Inferior parietal cortex (tissue), 1 donor: ENCODE measurements at regions not wholly inside any gene's neighbourhood (a gene's known extent, or its start where the extent isn't known, plus 50 kb on each side); places are given as distances from the start of the nearest gene placed in this dataset.
"Not testable (repeated sequence)": the region's sequence is repeated elsewhere in the genome, so short reads cannot be mapped to it uniquely, and the experiment has no call there.

Source experiments
- DNase-seq: peaks from one replicate; pipeline ENCODE4 v3.0.0-alpha.2; 2016; ENCODE audit errors: extremely low spot score

DNA sequence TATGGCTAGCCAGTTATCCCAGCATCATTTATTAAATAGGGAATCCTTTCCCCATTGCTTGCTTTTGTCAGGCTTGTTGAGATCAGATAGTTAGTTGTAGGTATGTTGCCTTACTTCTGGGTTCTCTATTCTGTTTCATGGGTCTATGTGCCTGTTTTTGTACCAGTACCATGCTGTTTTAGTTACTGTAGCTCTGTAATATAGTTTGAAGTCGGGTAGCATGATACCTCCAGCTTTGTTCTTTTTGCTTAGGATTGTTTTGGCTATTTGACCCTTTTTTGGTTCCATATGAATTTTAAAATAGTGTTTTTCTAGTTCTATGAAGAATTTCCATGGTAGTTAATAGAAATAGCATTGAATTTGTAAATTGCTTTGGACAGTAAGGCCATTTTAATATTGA is 300.5 kb downstream of the PTGER3 start:
- not testable (repeated sequence) for DNase-seq

DNA sequence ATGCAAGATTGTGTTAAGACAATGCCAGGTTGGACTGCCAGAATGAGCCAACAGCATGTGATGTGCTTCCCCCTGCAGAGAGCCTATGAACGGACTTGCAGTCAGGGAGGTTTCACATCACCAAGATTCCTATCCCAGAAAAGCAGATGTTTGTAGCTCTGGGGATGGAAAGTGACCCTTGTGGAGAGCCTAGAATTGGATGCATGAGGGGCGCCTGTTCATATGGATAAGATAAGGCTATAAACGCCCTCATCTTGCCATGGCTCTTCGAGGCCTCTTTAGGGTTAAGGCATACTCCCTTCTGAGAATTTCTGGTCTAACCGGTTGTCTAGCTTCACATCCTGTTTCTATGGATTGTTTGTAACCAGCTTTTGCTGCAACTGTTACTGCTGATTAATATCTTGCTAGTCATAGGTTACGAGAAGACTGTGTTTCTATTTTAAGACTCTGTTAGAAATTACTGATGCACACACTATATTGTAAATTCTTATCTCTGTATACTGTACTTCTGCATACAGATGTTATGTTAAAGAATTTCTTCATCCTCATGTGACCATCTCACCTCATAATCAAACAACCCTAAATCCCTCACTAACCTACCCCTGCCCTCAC is 295.8 kb downstream of the PTGER3 start:
- peak; percentile 1 for DNase-seq

DNA sequence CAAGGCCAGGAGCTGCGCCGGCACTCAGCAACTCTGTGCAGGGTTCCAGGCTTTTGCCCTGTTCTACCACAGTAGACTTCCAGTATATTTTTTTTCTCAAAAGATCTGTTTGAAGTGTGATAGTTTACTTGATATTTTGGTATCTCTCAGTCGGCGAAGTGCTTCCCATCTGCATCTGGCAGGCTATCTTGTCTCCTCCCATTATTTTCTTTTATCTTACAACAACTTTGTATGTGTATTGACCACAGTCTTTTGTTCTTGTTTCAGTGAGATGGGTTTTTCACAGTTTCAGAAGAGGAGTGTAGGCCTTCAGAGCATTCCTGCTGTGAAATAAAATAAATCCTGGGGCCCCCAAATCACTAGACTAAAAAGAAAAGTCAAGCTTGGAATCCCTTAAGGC is 292.9 kb downstream of the PTGER3 start:
- DNase-seq: no peak

DNA sequence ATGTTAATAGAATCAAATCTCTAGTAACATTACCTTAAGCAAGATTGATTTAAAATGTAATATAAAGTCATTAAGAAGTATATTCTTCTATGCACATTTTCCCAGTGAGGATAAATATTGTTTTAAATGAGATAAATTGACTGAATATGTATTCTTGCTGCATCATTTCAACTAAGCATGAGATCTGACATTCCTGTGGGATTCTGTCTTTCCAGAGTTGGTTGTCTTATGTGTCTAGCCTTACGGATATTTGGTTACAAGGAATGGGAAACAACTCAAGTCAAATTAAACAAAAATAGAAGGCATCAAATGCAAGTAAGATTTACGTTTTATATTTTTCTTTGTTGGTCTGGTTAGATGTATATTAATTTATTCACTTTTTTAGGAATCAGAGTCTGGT is 287.5 kb downstream of the PTGER3 start:
- no peak for DNase-seq

DNA sequence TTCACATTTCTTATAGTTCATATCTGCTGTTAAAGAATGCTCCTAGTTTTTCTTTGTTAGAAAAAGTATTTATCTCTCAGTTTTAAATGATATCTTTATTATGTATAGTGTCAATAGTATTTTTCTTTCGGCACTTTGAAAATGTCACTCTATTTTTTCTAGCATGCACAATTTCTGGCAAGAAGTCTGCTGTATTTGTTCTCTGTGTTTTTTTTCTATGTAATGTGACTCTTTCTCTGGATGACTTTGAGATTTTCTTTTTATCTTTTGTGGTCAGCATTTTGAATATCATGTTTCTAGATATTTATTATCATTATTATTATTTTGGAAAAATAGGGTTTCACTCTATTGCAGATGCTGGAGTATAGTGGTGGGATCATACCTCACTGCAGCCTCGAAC is 285.2 kb downstream of the PTGER3 start:
- no peak for DNase-seq

DNA sequence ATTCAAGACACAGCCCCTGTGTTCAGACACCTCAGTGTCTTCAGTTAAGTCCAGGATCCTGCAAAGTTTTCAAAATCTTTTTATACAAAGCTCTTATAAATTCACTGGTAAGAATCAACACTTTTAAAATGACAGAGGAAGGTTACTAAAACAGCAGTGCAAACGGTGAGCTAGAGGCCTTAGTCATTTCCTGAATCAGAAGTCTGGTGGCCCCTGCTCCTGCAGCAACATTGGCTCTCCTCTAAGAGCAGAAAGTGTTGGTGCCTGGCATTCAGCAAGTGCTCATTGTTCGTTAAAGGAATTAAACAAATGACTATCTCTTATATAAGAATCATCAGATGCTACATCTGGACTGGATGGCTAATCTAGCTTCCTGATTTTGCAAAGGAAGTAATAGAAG is 282.9 kb downstream of the PTGER3 start:
- no peak for DNase-seq

DNA sequence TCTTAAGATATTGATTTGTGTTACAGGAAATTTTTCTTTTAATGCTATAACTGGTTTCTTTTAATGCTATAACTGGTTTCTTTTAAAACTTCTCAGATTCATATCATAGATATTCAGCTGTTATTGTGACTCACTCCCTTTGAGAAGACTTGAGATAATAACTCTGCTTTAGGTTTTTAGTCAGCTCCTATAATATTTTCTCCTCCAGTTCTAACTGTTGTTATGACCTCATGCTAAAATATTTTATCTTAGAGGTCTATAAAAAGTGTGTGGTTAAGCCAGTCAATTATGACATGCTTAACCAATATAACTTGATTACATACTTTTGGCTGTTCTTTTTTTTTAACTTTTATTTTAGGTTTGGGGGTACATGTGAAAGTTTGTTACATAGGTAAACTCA is 280.2 kb downstream of the PTGER3 start:
- DNase-seq: no peak

DNA sequence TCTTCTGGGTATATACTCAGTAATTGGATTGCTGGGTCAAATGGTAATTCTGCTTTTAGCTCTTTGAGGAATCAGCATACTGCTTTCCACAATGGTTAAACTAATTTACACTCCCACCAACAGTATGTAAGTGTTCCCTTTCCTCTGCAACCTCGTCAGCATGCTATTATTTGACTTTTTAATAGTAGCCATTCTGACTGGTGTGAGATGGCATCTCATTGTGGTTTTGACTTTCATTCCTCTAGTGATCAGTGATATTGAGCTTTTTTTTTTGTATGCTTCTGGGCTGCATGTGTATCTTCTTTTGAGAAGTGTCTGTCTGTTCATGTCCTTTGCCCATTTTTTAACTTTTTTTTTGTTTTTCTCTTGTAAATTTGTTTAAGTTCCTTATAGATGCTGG is 279.4 kb downstream of the PTGER3 start:
- no peak for DNase-seq

DNA sequence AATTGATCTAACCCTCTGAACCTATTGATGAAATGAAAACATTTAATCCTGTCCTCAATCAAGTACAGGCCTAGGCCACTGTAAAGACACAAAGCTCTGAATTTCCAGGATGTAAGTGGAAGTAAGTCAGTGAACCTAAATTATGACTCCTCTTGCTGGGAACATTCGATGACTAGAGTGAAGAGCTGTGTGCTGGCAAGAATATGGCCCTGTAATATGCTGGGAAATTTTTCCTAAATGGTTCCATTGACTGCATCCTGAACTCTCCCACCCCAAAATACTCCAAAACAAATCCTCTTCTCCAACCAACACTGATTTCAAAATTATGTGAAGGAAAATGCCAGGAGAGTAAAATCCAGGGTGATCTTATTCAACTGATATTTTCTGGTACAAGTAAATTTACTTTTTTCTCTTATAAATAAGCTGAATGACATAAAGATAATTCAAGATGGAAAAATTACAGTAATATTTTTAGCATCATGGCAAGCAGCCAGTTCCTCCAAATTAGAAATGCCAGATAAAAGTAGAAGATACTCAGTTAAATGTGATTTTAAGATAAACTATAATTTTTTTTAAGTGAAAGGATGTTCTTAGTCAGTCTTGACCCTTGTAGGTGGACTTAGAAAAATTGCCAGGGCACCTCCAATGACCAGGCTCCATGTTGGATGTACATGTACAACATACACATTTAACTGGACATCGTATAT is 269.4 kb downstream of the PTGER3 start:
- DNase-seq: no peak

DNA sequence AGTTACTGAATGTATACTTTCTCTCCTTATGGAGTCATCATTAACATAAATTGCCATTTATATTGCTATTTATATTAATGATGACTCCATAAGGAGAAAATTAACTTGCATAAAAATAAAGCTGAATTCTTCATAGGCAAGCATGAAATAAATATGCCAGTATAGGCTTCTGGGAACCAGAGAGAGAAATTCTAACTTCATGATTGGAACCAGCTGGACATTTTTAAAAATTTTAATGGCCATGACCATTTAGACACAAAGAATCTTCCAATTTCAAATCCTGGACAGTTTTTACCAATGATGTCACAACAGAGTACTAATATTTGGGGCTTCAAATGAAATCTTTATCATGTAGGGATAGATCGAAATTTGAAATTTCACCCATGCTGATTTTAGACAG is 268.7 kb downstream of the PTGER3 start:
- DNase-seq: no peak

DNA sequence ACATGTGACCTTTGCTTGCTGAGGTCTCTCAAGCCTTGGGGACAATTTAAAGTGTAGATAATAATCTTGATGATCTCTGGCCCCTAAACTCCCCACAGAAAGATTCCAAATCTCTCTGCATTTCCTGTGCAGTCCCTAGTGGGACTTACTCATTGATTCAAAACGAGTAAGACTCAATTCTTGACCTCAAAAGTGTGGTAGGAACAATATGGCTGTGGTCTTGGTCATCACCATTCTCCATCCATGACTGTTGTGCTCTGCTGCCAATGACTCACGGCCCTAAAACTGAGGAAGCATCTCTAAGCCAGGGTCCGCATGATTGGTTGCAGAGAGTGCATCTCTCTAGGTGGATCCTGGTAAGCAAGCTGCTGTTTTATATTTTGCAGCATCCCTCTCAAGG is 268.0 kb downstream of the PTGER3 start:
- no peak for DNase-seq

DNA sequence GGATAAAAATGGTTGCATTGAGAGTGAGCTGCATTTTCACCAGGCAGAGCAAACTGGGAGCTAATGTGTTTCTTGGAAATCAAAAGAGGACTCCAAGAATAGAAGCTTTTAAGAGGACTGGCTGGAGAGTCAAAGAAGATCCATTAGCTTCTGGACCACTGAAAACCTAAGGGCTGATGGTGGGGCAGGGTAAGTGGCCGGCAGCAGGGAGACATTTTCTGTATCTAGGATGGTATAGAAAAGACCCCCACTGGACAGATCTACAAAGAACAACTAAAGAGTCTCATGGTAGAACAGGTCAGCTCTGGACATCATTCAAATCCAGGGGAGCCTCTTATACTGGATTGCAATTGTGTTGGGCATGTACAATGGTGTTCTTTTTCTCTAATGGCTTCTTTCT is 262.3 kb downstream of the PTGER3 start:
- DNase-seq: no peak

DNA sequence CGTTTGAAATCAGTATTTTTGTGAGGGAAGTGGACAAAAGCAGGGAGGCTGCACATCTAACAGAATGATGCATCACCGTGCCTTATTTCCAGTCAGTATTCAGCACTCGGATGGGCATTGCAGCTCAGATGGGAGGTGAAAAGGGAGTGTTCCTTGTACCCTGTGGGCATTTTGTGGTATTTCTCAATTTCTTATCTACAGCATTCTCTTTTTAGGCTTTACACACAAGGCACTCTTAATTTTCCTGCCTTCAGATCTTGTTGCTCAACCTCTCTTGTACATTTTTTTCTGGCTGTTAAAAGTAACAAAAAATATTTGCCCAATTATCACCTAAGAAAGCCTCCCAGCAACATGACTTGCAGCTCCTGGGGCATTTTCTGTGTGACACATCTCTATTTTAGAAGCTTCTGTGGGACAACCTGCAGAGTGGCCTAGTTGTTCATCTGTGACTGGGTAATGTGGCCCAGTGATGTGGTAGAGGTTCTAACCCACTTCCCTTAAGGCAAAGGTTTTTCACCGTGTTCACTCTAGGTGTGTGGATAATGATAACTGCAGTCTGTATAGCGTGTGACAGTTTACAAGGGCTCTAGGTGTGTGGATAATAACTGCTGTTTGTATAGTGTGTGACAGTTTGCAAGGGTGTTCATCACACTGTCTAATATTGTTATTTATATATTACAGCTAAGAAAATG is 257.2 kb downstream of the PTGER3 start:
- DNase-seq: no peak

DNA sequence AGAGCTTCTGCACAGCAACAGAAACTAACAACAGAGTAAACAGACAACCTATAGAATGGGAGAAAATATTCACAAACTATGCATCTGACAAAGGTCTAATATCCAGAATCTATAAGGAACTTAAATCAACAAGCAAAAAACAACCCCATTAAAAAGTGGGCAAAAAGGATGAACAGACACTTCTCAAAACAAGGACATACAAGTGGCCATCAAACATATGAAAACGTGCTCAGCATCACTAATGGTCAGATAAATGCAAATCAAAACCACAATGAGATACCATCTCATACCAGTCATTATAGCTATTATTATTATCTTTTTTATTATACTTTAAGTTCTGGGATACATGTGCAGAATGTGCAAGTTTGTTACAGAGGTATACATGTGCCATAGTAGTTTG is 252.6 kb downstream of the PTGER3 start:
- DNase-seq: not testable (repeated sequence)

DNA sequence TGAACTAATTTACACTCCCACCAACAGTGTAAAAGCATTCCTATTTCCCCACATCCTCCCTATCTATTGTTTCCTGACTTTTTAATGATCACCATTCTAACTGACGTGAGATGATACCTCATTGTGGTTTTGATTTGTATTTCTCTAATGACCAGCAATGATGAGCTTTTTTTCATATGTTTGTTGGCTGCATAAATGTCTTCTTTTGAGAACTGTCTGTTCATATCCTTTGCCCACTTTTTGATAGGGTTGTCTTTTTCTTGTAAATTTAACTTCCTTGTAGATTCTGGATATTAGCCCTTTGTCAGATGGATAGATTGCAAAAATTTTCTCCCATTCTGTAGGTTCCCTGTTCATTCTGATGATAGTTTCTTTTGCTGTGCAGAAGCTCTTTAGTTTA is 251.3 kb downstream of the PTGER3 start:
- not testable (repeated sequence) for DNase-seq

DNA sequence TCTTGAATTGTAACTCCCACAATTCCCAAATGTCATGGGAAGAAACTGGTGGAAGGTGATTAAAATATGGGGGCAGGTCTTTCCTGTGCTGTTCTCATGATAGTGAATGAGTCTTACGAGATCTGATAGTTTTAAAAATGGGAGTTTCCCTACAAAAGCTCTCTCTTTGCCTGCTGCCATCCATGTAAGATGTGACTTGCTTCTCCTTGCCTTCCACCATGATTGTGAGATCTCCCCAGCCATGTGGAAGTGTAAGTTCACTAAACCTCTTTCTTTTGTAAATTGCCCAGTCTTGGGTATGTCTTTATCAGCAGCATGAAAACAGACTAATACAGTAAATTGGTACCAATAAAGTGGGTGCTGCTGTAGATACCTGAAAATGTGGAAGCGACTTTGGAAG is 245.0 kb downstream of the PTGER3 start:
- DNase-seq: not testable (repeated sequence)

DNA sequence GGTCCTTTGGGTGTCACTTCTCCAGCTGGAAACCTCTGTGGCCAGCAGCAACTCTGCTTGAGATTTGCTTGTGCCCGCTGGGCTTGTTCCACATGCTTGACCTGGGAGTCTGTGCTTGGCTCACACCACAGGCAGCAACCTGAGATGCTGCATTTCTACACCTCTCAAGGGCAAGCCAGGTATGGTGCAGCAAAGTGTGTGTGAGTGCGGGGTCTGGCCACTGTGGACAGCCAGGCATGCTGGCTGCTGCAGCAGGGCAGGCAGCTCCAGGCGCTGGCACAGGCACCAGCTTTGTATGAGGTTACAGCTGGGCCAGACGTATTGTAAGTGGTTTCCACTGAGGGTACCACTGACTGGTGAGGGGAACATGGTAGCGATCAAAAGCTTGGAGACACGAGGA is 242.0 kb downstream of the PTGER3 start:
- no peak for DNase-seq

DNA sequence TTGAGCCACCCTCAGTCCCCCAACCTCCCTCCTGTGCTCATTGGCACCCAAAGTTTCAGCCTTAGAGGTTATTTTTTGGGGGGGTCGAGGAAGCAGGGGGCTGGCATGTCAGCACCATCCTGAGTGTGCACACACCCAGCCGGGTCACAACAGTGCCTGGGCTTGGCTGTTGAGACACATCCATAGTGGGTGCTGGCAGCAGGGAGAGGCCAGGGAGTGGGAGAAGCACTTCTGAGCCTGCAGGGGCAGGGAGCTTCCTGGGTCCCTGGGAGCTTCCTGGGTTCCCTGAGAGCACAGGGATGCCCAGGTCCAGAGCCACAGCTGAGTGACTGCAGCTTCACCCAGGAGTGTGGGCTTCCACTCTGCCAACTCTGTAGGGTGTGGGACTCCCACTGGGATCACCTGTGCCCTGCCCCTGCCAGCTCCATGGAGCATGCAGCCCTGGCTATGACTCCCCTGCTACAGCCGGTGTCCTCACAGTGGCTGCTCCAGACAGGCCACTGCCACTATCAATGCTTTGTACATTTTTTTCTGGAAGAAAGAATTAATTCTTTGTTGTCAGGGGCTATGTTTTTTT is 240.4 kb downstream of the PTGER3 start:
- no peak for DNase-seq

DNA sequence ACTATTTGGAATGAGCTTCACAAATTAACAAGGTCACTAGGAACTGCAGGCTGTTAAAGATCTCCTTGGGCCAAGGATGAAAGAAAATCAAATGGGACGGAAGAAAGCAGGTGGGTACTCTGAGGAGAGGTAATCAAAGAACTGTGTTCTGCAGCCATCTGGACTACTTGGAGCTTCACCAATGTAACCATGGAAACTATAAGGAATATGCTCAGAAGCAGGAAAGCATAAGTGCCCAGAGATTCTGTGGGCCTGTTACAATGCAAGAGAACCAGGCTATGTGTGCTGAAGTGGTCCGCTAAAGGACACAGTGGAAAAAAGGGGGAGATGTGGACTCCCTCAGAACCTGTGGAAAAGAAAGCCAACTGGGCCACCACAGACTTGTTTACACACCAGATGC is 238.5 kb downstream of the PTGER3 start:
- DNase-seq: peak; percentile 15

DNA sequence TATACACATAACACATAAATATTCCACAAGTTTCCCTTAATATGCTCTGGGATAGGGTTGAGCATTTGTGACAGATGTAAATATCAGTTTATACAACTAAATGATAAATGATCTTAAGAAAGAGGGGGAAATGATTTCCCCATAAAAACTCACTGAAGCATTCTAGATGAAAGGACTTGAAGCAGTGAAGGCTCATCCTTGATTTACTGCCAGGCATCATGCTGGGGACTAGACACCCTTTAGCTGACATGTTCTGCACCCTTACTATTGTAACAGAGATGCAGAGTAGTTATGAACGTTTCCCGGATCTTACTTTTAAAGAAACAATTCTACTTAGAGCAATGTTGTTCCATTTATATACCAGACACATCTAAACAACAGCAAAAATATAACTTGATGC is 235.8 kb downstream of the PTGER3 start:
- DNase-seq: no peak

DNA sequence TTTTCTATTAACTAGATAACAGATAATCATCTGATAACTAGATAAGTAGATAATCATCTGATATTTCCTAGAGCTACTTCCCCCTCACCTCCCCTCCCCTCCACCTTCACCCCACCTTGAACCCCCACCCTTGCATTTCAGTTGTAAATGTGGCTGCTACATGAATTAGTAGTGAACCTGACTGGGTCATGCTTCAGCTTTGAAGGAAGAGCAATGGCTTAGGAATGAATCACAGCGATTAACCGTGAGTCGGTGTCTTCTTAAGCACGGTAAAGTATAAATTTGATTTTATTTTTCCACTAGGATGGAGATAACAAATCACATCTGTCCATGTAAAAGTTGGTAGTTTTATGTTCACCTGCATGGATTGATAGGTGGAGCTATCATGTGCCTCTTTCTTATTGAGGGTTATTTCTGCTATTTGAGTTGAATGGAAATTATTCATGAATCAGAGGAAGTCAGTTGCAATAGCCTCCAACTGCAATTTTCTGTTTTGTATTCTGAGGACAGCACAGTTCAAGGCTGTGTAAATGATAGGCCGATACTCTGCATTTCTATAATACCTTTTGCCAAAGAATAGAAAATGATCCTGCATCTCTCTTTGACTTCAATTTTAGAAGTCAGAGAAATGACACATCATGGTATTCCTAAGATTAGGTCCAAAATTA is 235.0 kb downstream of the PTGER3 start:
- DNase-seq: no peak

DNA sequence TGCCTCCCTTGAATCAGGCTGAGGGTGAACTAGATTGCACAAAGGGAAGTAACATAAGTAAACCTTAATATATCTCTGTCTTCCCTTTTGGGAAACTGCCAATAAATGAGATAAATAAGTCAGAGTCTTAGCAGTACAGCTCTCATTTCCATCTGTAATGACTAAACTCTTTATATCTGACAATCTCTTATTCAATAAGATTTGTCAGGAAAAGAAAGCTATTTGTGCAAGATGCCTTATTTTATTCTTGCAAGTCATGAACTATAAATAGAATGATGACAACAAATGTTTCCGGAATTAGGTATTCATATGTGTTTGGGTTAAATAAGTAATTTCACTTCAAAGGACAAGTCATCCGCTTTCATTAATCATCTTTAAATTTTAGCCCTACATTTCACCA is 229.2 kb downstream of the PTGER3 start:
- no peak for DNase-seq
